GM12864 (cell line): ENCODE measurements at regions not wholly inside any gene's neighbourhood (a gene's known extent, or its start where the extent isn't known, plus 50 kb on each side); places are given as distances from the start of the nearest gene placed in this dataset.

ENCODE experiments used
- DNase-seq: peaks from one replicate; pipeline ENCODE4 v3.0.0-alpha.2; 2011; ENCODE audit warnings: low read depth
- H3K4me3 ChIP-seq: 2 replicates; pipeline ENCODE4 v1.5.1; 2011; ENCODE audit warnings: mild to moderate bottlenecking, low read depth, low read length, control low read depth
- CTCF ChIP-seq: IDR thresholded peaks from 2 replicates; pipeline ENCODE4 v1.5.1; 2011; ENCODE audit warnings: low read depth, mild to moderate bottlenecking, moderate library complexity, low read length, control low read depth, inconsistent platforms; ENCODE audit errors: missing control alignments

- H3K4me3 ChIP-seq: no peak overlapping the region
- no peak for DNase-seq
- TF ChIP-seq CTCF: no peak
Observed at GRCh38 chr13:70634893-70635292, 526.6 kb upstream of the KLHL1 start.

GRCh38 chr13:70630247-70630646 lies 522.0 kb upstream of the KLHL1 start:
- TF ChIP-seq CTCF: no peak
- DNase-seq: no peak

DNA sequence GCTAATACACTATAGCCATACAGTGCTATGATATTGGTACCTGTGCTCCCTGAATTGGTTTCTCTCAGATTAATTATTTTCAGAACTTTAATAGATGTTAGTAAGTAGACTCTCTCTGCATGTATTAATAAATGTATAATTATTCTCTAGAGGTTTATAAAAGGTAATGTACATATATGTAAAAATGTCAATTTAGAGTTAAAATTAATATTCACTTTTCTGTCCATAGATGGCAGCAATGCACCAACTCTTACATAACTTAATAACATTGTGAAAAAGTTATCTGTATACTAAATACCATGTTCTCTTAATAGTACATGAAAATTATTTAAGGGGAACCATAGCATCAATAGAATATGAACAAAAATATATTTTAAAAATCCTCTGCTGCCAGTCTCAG lies 515.0 kb upstream of the KLHL1 start:
- H3K4me3 ChIP-seq: no peak overlapping the region
- peak; percentile 5 for TF ChIP-seq CTCF
- no peak for DNase-seq

More at GRCh38 chr13:70630247-70630646, 522.0 kb upstream of the KLHL1 start:
- H3K4me3 ChIP-seq: no peak overlapping the region

DNA sequence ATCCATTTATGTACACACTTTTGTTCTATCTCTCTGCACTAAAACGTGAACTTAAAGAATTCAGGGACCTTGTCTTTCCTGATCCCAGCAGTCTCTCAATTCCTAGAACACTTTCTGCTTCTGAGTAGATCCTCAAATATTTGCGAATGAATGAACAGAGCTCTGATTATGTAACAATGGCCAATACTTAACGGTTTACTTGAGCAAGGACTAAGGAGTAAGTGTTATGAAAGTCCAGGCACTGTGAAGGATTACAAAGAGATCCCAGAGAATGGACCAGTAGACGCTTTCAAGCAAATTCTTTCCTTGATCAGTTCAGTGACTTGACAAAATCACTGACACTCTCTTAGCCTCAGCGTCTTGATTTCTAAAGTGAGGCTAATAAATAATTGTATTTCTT lies 514.5 kb upstream of the KLHL1 start:
- H3K4me3 ChIP-seq: no peak overlapping the region
- no peak for DNase-seq
- peak; percentile 15 for TF ChIP-seq CTCF

DNA sequence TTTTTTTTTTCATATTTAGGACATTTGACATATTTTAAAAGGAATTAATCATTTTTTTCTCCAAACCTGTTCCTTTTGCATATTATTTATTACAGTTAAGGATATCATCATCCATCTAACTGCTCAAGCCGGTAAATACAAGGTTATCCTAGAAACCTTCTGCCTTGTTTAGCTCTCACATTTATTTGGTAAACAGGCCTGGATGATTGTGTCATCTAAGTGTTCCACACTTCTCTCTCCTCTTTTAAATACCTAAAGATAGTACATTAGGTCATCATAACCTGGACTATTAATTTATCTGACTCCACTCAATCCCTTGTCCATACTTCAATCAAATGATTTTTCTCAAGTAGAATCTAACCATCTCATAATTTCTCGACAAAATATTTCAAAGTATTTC lies 511.7 kb upstream of the KLHL1 start:
- no peak overlapping the region for H3K4me3 ChIP-seq
- no peak for DNase-seq
- TF ChIP-seq CTCF: no peak

GRCh38 chr13:70616847-70617246 lies 508.6 kb upstream of the KLHL1 start:
- no peak for TF ChIP-seq CTCF
- no peak for DNase-seq
- H3K4me3 ChIP-seq: no peak overlapping the region

DNA sequence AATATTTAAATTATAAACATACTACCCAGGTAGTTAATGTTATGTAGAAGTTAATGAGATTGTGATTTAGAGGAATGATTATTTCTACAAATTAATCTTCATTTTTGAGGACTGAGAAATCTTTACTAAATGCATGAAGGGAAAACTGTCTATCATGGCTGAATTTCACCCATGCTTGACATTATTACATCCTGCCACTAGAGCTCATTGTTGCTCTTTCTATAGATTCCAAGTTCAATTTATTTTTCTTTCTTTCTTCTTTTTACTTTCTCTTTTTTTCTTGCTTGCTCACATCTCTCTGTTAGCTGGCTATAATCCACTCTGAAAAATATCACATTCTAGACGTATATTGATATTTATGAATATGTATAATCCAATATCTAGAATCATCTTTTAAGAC lies 505.0 kb upstream of the KLHL1 start:
- DNase-seq: no peak

More for the DNA sequence above, 505.0 kb upstream of the KLHL1 start:
- TF ChIP-seq CTCF: peak; percentile 7
- no peak overlapping the region for H3K4me3 ChIP-seq
